Femur (tissue), 1 donor: ENCODE measurements at regions not wholly inside any gene's neighbourhood (a gene's known extent, or its start where the extent isn't known, plus 50 kb on each side); places are given as distances from the start of the nearest gene placed in this dataset.

Experiments
- DNase-seq: peaks from one replicate; pipeline ENCODE4 v3.0.0-alpha.2; 2017

GRCh38 chr4:79078339-79078738 is 139.1 kb upstream of the PAQR3 start:
- no peak for DNase-seq

- no peak for DNase-seq
These were observed 134.8 kb upstream of the PAQR3 start for GRCh38 chr4:79074040-79074439.

- no peak for DNase-seq
These were observed 134.2 kb upstream of the PAQR3 start for GRCh38 chr4:79073471-79073870.

GRCh38 chr4:79065262-79065661 is 126.0 kb upstream of the PAQR3 start:
- DNase-seq = no peak

GRCh38 chr4:79064806-79065205 is 125.6 kb upstream of the PAQR3 start:
- DNase-seq = no peak

- DNase-seq = no peak
These were observed 120.6 kb upstream of the PAQR3 start for GRCh38 chr4:79059631-79060399.

GRCh38 chr4:79057772-79058171 is 118.5 kb upstream of the PAQR3 start:
- DNase-seq = no peak

- DNase-seq = no peak
These were observed 114.5 kb upstream of the PAQR3 start for GRCh38 chr4:79053754-79054153.

- DNase-seq = no peak
These were observed 111.3 kb upstream of the PAQR3 start for GRCh38 chr4:79050541-79050880.

- DNase-seq = no peak
These were observed 110.8 kb upstream of the PAQR3 start for GRCh38 chr4:79049840-79050540.

GRCh38 chr4:79048878-79049277 is 109.6 kb upstream of the PAQR3 start:
- DNase-seq = no peak

- no peak for DNase-seq
These were observed 108.1 kb upstream of the PAQR3 start for GRCh38 chr4:79047316-79047715.

- no peak for DNase-seq
These were observed 106.9 kb upstream of the PAQR3 start for GRCh38 chr4:79046016-79046592.

- DNase-seq = peak; percentile 24
These were observed 105.0 kb upstream of the PAQR3 start for GRCh38 chr4:79044141-79044659.

GRCh38 chr4:79043138-79043537 is 103.9 kb upstream of the PAQR3 start:
- DNase-seq = no peak

GRCh38 chr4:79042079-79042674 is 102.9 kb upstream of the PAQR3 start:
- DNase-seq = no peak

GRCh38 chr4:79034544-79034943 is 95.3 kb upstream of the PAQR3 start:
- DNase-seq = no peak

- no peak for DNase-seq
These were observed 91.7 kb upstream of the PAQR3 start for GRCh38 chr4:79030973-79031372.

- DNase-seq = no peak
These were observed 88.4 kb upstream of the PAQR3 start for GRCh38 chr4:79027656-79028055.

- no peak for DNase-seq
These were observed 85.9 kb upstream of the PAQR3 start for GRCh38 chr4:79025170-79025569.

- no peak for DNase-seq
These were observed 84.8 kb upstream of the PAQR3 start for GRCh38 chr4:79023799-79024770.

GRCh38 chr4:79022529-79022928 is 83.3 kb upstream of the PAQR3 start:
- no peak for DNase-seq
